Duodenal mucosa (tissue), 2 donors: ENCODE measurements at regions not wholly inside any gene's neighbourhood (a gene's known extent, or its start where the extent isn't known, plus 50 kb on each side); places are given as distances from the start of the nearest gene placed in this dataset.
"Not testable (repeated sequence)": the region's sequence is repeated elsewhere in the genome, so short reads cannot be mapped to it uniquely, and the experiment has no call there.

Source experiments
- H3K27ac ChIP-seq: one replicate; pipeline ENCODE4 v1.7.0; 2013; ENCODE audit warnings: low read depth, low read length
- H3K27me3 ChIP-seq, 2 donors: one replicate each; pipeline ENCODE4 v1.7.0; 2013; ENCODE audit warnings: low read length in 2 of 2, control low read depth in 1 of 2; ENCODE audit not compliant: insufficient read depth in 2 of 2, control insufficient read depth in 1 of 2
- H3K36me3 ChIP-seq, 2 donors: one replicate each; pipeline ENCODE4 v1.7.0; 2013; ENCODE audit warnings: low read length in 2 of 2, control low read depth in 1 of 2; ENCODE audit not compliant: insufficient read depth in 2 of 2, control insufficient read depth in 1 of 2
- H3K4me1 ChIP-seq, 2 donors: one replicate each; pipeline ENCODE4 v1.7.0; 2013; ENCODE audit warnings: low read length in 2 of 2, control low read depth in 1 of 2; ENCODE audit not compliant: insufficient read depth in 2 of 2, control insufficient read depth in 1 of 2
- H3K4me3 ChIP-seq, 2 donors: one replicate each; pipeline ENCODE4 v1.7.0; 2013; ENCODE audit warnings: low read length in 2 of 2, low read depth in 1 of 2
- H3K9ac ChIP-seq, 2 donors: one replicate each; pipeline ENCODE4 v1.7.0; 2013; ENCODE audit warnings: low read length in 2 of 2, low read depth in 1 of 2
- H3K9me3 ChIP-seq, 2 donors: one replicate each; pipeline ENCODE4 v1.7.0; 2013; ENCODE audit warnings: low read length in 2 of 2, control low read depth in 1 of 2; ENCODE audit not compliant: control insufficient read depth in 1 of 2

DNA sequence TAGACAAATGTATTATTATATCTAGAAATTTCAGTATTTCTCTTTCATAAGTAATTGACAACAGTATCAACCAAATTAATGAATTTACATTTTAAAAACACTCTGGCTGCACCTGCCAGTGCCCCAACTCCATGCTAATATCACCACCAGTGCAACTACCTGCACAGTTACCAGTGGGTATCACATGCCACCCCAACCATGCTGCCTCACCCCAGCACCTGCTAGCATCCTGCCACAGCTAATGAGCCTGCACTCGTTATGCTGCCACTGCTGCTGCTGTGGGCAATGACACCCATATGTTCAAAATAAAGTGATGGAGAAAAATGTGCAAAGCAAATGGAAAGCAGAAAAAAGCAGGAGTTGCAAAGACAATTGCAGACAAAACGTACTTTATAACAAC, 855.9 kb upstream of the MANEA start:
- H3K4me3 ChIP-seq = no peak overlapping the region
- H3K27ac ChIP-seq = no peak overlapping the region
- H3K4me1 ChIP-seq = no peaks in the 10 kb centered on the region
- H3K9me3 ChIP-seq = no peaks in the 10 kb centered on the region
- no peak overlapping the region for H3K9ac ChIP-seq
- no peaks in the 10 kb centered on the region for H3K27me3 ChIP-seq
- no peaks in the 10 kb centered on the region for H3K36me3 ChIP-seq

DNA sequence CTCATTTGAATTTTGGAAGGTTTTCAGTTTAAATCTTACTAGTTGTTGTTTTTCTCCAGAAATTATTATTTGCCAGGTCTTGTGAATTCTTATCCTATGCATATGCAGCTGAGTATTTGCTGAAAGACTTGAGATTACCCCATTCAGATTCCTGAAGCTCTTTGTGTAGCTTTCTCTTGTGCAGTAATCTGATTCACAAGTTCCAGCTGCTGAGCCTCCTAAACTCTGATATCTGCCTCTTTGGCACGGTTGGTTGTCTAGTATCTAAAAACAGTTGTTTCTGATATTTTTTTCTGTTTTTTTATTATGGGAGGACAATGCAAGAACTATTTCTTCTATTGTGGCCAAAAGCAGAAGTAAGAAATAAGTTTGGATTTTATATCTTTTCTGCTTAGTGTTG, 863.9 kb upstream of the MANEA start:
- no peak overlapping the region for H3K9ac ChIP-seq
- H3K9me3 ChIP-seq = no peaks in the 10 kb centered on the region
- no peak overlapping the region for H3K27ac ChIP-seq
- no peaks in the 10 kb centered on the region for H3K36me3 ChIP-seq
- no peaks in the 10 kb centered on the region for H3K27me3 ChIP-seq
- no peaks in the 10 kb centered on the region for H3K4me1 ChIP-seq
- no peak overlapping the region for H3K4me3 ChIP-seq

DNA sequence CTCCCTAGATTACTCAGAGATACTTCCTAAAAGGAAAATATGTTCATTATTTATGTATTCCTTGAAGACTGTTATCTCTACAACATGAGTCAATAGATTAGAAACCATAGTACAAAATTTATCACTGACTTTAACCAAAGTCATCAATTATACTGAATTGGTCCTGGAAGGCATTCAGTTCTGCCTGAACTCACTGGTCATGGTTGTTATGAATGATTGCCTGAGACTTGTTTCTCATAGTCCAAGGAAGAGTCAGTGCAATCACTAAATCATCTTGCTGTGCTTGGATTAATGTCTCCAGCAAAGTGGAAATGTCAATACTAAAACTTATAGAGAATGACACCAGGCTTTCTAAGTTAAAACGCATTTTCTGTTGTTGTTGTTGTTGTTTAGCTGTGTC, 878.6 kb upstream of the MANEA start:
- Histone ChIP-seq H3K27ac (no peak overlapping the region), H3K4me1 (no peaks in the 10 kb centered on the region), H3K4me3 (no peak overlapping the region)

DNA sequence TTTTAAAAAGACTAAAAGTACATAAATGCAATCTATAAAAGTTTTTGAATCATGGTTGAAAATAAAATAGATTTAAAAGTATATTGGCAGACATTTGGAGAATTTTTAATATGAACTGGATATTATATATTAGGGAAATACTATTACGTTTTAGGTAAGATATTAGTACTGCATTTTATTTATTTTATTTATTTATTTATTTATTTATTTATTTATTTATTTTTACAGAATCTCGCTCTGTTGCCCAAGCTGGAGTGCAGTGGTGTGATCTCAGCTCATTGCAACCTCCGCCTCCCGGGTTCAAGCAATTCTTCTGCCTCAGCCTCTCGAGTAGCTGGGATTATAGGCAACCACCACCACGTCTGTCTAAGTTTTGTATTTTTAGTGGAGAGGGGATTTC, 890.1 kb upstream of the MANEA start:
- not testable (repeated sequence) for H3K4me3 ChIP-seq

More for the DNA sequence above, 878.6 kb upstream of the MANEA start:
- H3K27me3 ChIP-seq = no peaks in the 10 kb centered on the region
- no peak overlapping the region for H3K9ac ChIP-seq
- H3K36me3 ChIP-seq = no peaks in the 10 kb centered on the region
- H3K9me3 ChIP-seq = no peaks in the 10 kb centered on the region

DNA sequence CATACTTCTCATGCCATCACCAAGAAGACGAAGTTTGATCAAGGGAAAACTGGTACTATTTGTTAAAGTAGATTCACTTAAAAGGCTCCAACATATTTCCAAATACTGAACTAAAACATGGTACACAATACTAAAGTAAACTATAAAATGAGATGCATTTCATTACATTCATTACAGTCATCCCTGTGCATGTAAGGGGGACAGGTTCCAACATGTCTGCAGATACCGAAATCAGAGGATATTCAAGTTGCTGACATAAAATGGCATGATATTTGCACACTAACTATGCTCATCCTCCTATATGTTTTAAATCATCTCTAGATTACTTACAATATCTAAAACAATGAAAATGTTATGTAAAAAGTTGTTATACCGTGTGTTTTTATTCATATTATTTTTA, 893.9 kb upstream of the MANEA start:
- no peaks in the 10 kb centered on the region for H3K27me3 ChIP-seq
- H3K4me1 ChIP-seq = no peaks in the 10 kb centered on the region
- H3K36me3 ChIP-seq = no peaks in the 10 kb centered on the region
- no peak overlapping the region for H3K27ac ChIP-seq
- H3K9me3 ChIP-seq = no peaks in the 10 kb centered on the region
- no peak overlapping the region for H3K4me3 ChIP-seq
- H3K9ac ChIP-seq = no peak overlapping the region

More for the DNA sequence above, 890.1 kb upstream of the MANEA start:
- not testable (repeated sequence) for H3K27me3 ChIP-seq, H3K36me3 ChIP-seq, H3K9ac ChIP-seq, H3K4me1 ChIP-seq, H3K27ac ChIP-seq, H3K9me3 ChIP-seq

DNA sequence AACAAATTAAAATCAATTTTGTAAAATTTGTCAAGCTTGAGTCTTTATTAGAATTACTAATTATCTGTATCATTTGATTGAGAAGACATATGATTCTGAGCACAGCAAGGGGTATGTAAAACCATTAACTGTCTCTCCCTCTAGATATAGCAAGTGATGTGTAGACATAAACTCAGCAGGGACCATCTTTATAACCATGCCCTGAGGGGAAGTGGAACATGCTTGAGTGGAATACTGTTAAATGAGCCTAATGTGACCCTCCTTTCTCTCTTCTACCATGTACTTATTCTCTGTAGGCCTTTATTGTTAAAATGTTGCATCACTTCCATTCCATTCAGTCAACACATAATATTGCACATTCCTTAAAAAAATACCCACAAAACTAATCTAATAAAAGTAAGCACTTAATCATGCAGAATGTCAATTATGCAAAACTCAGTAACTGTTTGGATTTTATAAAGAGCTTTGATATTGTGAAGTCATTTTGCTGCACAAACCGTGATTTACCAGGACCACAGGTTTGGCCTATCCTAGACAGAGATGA, 896.6 kb upstream of the MANEA start:
- Histone ChIP-seq H3K36me3 (no peaks in the 10 kb centered on the region), H3K9ac (no peak overlapping the region), H3K27me3 (no peaks in the 10 kb centered on the region), H3K4me3 (no peak overlapping the region), H3K4me1 (no peaks in the 10 kb centered on the region), H3K27ac (no peak overlapping the region), H3K9me3 (no peaks in the 10 kb centered on the region)

GRCh38 chr6:94673251-94673650, 904.1 kb upstream of the MANEA start:
- H3K27ac ChIP-seq = no peak overlapping the region
- no peaks in the 10 kb centered on the region for H3K27me3 ChIP-seq
- no peak overlapping the region for H3K4me3 ChIP-seq
- no peaks in the 10 kb centered on the region for H3K9me3 ChIP-seq
- H3K9ac ChIP-seq = no peak overlapping the region
- no peaks in the 10 kb centered on the region for H3K36me3 ChIP-seq
- H3K4me1 ChIP-seq = no peaks in the 10 kb centered on the region

DNA sequence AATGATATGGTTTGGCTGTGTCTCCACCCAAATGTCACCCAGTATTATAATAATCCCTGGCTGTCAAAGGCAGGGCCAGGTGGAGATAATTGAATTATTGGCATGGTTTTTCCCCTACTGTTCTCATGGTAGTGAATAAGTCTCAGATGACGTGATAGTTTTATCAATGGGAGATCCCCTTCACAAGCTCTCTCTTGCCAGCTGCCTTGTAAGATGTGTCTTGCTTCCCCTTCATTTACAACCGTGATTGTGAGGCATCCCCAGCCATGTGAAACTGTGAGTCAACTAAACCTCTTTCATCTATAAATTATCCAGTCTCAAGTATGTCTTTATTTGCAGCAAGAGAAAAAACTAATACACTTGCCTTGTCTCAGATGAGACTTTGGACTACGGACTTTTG, 907.3 kb upstream of the MANEA start:
- Histone ChIP-seq H3K36me3 (no peaks in the 10 kb centered on the region), H3K9ac (no peak overlapping the region), H3K4me3 (no peak overlapping the region), H3K27ac (no peak overlapping the region), H3K27me3 (no peaks in the 10 kb centered on the region), H3K4me1 (no peaks in the 10 kb centered on the region), H3K9me3 (no peaks in the 10 kb centered on the region)

DNA sequence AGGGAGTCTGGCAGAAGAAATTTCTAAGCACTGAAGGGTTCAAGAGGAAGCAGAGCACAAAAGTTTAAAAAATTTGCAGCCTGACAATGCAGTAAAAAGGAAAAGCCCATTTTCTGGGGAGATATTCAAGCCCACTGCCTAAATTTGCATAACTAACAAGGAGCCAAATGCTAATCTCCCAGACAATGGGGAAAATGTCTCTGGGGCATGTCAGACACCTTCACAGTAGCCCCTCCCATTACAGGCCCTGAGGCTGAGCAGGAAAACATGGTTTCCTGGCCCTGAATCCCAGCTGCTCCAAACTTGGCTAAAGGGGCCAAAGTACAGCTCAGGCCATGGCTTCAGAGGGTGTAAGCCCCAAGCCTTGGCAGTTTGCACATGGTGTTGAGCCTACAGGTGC, 908.5 kb upstream of the MANEA start:
- no peaks in the 10 kb centered on the region for H3K27me3 ChIP-seq
- no peak overlapping the region for H3K4me3 ChIP-seq
- no peaks in the 10 kb centered on the region for H3K4me1 ChIP-seq
- no peak overlapping the region for H3K9ac ChIP-seq
- no peak overlapping the region for H3K27ac ChIP-seq
- H3K9me3 ChIP-seq = no peaks in the 10 kb centered on the region
- H3K36me3 ChIP-seq = no peaks in the 10 kb centered on the region

- Histone ChIP-seq H3K4me3 (no peak overlapping the region), H3K36me3 (no peaks in the 10 kb centered on the region), H3K27me3 (no peaks in the 10 kb centered on the region), H3K4me1 (no peaks in the 10 kb centered on the region), H3K27ac (no peak overlapping the region), H3K9ac (no peak overlapping the region), H3K9me3 (no peaks in the 10 kb centered on the region)
These were observed 918.4 kb upstream of the MANEA start for GRCh38 chr6:94658929-94659328.

GRCh38 chr6:94651239-94651638, 926.1 kb upstream of the MANEA start:
- no peaks in the 10 kb centered on the region for H3K27me3 ChIP-seq
- H3K9me3 ChIP-seq = no peaks in the 10 kb centered on the region
- no peaks in the 10 kb centered on the region for H3K36me3 ChIP-seq
- no peak overlapping the region for H3K27ac ChIP-seq
- no peak overlapping the region for H3K4me3 ChIP-seq
- no peak overlapping the region for H3K9ac ChIP-seq
- H3K4me1 ChIP-seq = no peaks in the 10 kb centered on the region
